HepG2 (cell line): ENCODE measurements at regions not wholly inside any gene's neighbourhood (a gene's known extent, or its start where the extent isn't known, plus 50 kb on each side); places are given as distances from the start of the nearest gene placed in this dataset.

Experiments
- ATAC-seq: fragments of 200-7000 bp; cut with Tn5 transposase; 3 replicates; pipeline ENCODE4 v1.9.1; 2020; ENCODE audit warnings: mild to moderate bottlenecking, moderate library complexity
- BruUV-seq: library from RNA; stranded (reverse); fragments of 400-500 nt; replicated peaks from 2 replicates; lab custom pipeline; 2021; lab: Mats Ljungman, UMichigan
- CTCF ChIA-PET: fragments of 300-600 bp; formaldehyde crosslinking; extraction: SDS; loops from one replicate; lab custom pipeline; 2021; ENCODE audit warnings: low total read pairs, inconsistent platforms, low intra/inter-chr PET ratio; lab: Yijun Ruan, JAX
- POLR2A ChIA-PET: fragments of 350-600 bp; sonication (Branson Sonifier 250); formaldehyde crosslinking; loops from one replicate; lab custom pipeline; 2020; ENCODE audit warnings: antibody characterized with exemption, inconsistent platforms; lab: Yijun Ruan, JAX
- DNase-seq: peaks from one replicate; pipeline ENCODE4 v3.0.0-alpha.2; 2015; ENCODE audit warnings: low spot score
- FAIRE-seq: peaks from 3 replicates; lab custom pipeline; 2011; peaks lifted over from hg19 to GRCh38; lab: Jason Lieb, UNC
- H2AFZ ChIP-seq: one replicate; pipeline ENCODE4 v1.6.1; 2011; ENCODE audit warnings: low read length, inconsistent platforms
- H3K27ac ChIP-seq: fragments of 300-600 bp; 3 replicates; pipeline ENCODE4 v1.8.0; 2011; ENCODE audit warnings: mixed run types, mild to moderate bottlenecking, mixed read lengths, low read length, inconsistent platforms; ENCODE audit not compliant: insufficient read depth; ENCODE audit errors: extremely low read length
- H3K27me3 ChIP-seq, 2 experiments: fragments of 200-600 bp in 1 of 2; 2 replicates in 1 of 2; 3 replicates in 1 of 2; pipeline versions ENCODE4 v1.6.0 to v1.8.0; 2011; ENCODE audit warnings: low read length in 2 of 2, mild to moderate bottlenecking in 2 of 2, moderate library complexity in 2 of 2, inconsistent platforms in 1 of 2; ENCODE audit not compliant: insufficient read depth in 2 of 2, control insufficient read depth in 1 of 2
- H3K36me3 ChIP-seq, 2 experiments: fragments of 200-600 bp in 1 of 2; replicated peaks in 1 of 2; 2 replicates in 1 of 2; 3 replicates in 1 of 2; pipeline versions ENCODE4 v1.5.1 to v1.8.0; 2011; ENCODE audit warnings: low read length in 2 of 2, inconsistent platforms in 1 of 2; ENCODE audit not compliant: insufficient read depth in 2 of 2, control insufficient read depth in 1 of 2
- H3K4me1 ChIP-seq: 2 replicates; pipeline ENCODE4 v1.5.1; 2012; ENCODE audit warnings: low read length, inconsistent platforms; ENCODE audit not compliant: insufficient read depth
- H3K4me2 ChIP-seq: 2 replicates; pipeline ENCODE4 v1.6.0; 2011; ENCODE audit warnings: low read depth, low read length, inconsistent platforms
- H3K4me3 ChIP-seq, 3 experiments: fragments of 200-600 bp in 1 of 3; sonication (generic), shearing (Covaris generic) in 1 of 3; replicated peaks in 1 of 3; 2 replicates each; pipeline ENCODE4 v1.5.1; 2011 to 2016; ENCODE audit warnings: low read length in 3 of 3, inconsistent platforms in 2 of 3, low read depth in 2 of 3, mild to moderate bottlenecking in 2 of 3, control low read depth in 1 of 3, mixed read lengths in 1 of 3; ENCODE audit not compliant: insufficient read depth in 1 of 3
- H3K79me2 ChIP-seq: one replicate; pipeline ENCODE4 v1.6.1; 2011; ENCODE audit warnings: low read length, inconsistent platforms; ENCODE audit not compliant: insufficient read depth
- H3K9ac ChIP-seq: 2 replicates; pipeline ENCODE4 v1.6.0; 2011; ENCODE audit warnings: mild to moderate bottlenecking, low read depth, low read length, inconsistent platforms; ENCODE audit not compliant: insufficient read depth
- H3K9me3 ChIP-seq: 2 replicates; pipeline ENCODE4 v1.5.1; 2012; ENCODE audit warnings: mild to moderate bottlenecking, low read length
- H4K20me1 ChIP-seq: 2 replicates; pipeline ENCODE4 v1.6.0; 2011; ENCODE audit warnings: inconsistent platforms, mild to moderate bottlenecking, low read length, moderate library complexity; ENCODE audit not compliant: insufficient read depth
- PAX8 ChIP-seq: sonication (generic); formaldehyde crosslinking; IDR thresholded peaks from 2 replicates; pipeline ENCODE4 v1.8.0; 2022; ENCODE audit warnings: mild to moderate bottlenecking, missing genetic modification reagents, borderline replicate concordance
- SMARCE1 ChIP-seq: fragments of 450-650 bp; IDR thresholded peaks from 2 replicates; pipeline ENCODE4 v1.6.1; 2017; ENCODE audit warnings: borderline replicate concordance
- SPEN ChIP-seq: sonication (generic); formaldehyde crosslinking; IDR thresholded peaks from 2 replicates; pipeline ENCODE4 v1.5.1; 2020; ENCODE audit warnings: low read depth, mild to moderate bottlenecking, missing genetic modification reagents
- THAP11 ChIP-seq: IDR thresholded peaks from 2 replicates; pipeline ENCODE4 v1.6.1; 2016; ENCODE audit warnings: missing biosample characterization, missing genetic modification reagents
- WIZ ChIP-seq: sonication (generic); formaldehyde crosslinking; IDR thresholded peaks from 2 replicates; pipeline ENCODE4 v1.5.1; 2020; ENCODE audit warnings: mild to moderate bottlenecking, missing genetic modification reagents
- ZBTB25 ChIP-seq: IDR thresholded peaks from 2 replicates; pipeline ENCODE4 v1.6.1; 2018; ENCODE audit warnings: missing genetic modification reagents
- ZHX2 ChIP-seq, 2 experiments: sonication (generic) in 1 of 2; formaldehyde crosslinking in 1 of 2; IDR thresholded peaks; 2 replicates each; pipeline versions ENCODE4 v1.6.1 to v1.9.0; 2014 to 2022; ENCODE audit warnings: antibody characterized with exemption in 1 of 2, borderline replicate concordance in 1 of 2, inconsistent platforms in 1 of 2, low read depth in 1 of 2, missing genetic modification reagents in 1 of 2
- ZNF704 ChIP-seq: sonication (generic); formaldehyde crosslinking; IDR thresholded peaks from 2 replicates; pipeline ENCODE4 v1.8.1; 2023; ENCODE audit warnings: mild to moderate bottlenecking, inconsistent platforms, moderate library complexity, missing genetic modification reagents, borderline replicate concordance
- ZNF766 ChIP-seq: sonication (generic); formaldehyde crosslinking; IDR thresholded peaks from 2 replicates; pipeline ENCODE4 v1.5.0; 2020; ENCODE audit warnings: missing genetic modification reagents, borderline replicate concordance
- ZSCAN25 ChIP-seq: sonication (generic); formaldehyde crosslinking; IDR thresholded peaks from 2 replicates; pipeline ENCODE4 v1.8.0; 2022; ENCODE audit warnings: mild to moderate bottlenecking, missing genetic modification reagents
- ZSCAN29 ChIP-seq: sonication (generic); formaldehyde crosslinking; conservative IDR thresholded peaks from 2 replicates; pipeline ENCODE4 v1.4.0; 2020; ENCODE audit warnings: mild to moderate bottlenecking, missing genetic modification reagents
- WGBS: methylation state at CpG from one replicate; pipeline ENCODE4 v1.1.6; 2017; ENCODE audit warnings: low lambda C conversion rate; 5-methylcytosine and 5-hydroxymethylcytosine counted together
- in situ Hi-C: cut with HindIII; loops from 2 replicates; pipeline ENCODE4 v1.10.0; 2017; ENCODE audit warnings: low pct_unique_long_range_greater_than_20kb; ENCODE audit not compliant: extremely low pct_ligation_motif_present
- intact Hi-C: fragments of 100-400 bp; cut with micrococcal nuclease; formaldehyde crosslinking; loops from one replicate; pipeline ENCODE4 v1.10.0; 2022; ENCODE audit not compliant: unreplicated experiment

GRCh38 chr5:54692631-54693030, 175.1 kb downstream of the SNX18 start:
- BruUV-seq = no TSS peak
- no peak for FAIRE-seq
- Histone ChIP-seq H3K27ac (no peak overlapping the region), H3K4me2 (no peak overlapping the region), H2AFZ (no peak overlapping the region), H3K4me1 (no peaks in the 10 kb centered on the region), H4K20me1 (no peaks in the 10 kb centered on the region), H3K79me2 (no peaks in the 10 kb centered on the region), H3K9me3 (no peaks in the 10 kb centered on the region), H3K4me3 (no peak overlapping the region), H3K36me3 (no peaks in the 10 kb centered on the region), H3K9ac (no peak overlapping the region), H3K27me3 (no peaks in the 10 kb centered on the region; a peak in 1 of 5 replicates)
- ChIA-PET POLR2A (no interaction called here), CTCF (no interaction called here)
- DNase-seq = no peak
- no peak for ATAC-seq
- no peak for TF ChIP-seq ZNF766 (CRISPR knock-in tag)
- 0% methylated on average over 4 of the region's 4 CpGs for WGBS
- in situ Hi-C loops = no loop called here
- intact Hi-C loops = no loop called here

GRCh38 chr5:54691656-54692055, 174.1 kb downstream of the SNX18 start:
- WGBS = 19% methylated on average over 3 of the region's 3 CpGs
- FAIRE-seq (no peak), DNase-seq (no peak), ATAC-seq (no peak)
- in situ Hi-C loops = no loop called here
- H3K4me1 ChIP-seq = no peaks in the 10 kb centered on the region
- H4K20me1 ChIP-seq = no peaks in the 10 kb centered on the region
- CTCF ChIA-PET = no interaction called here
- intact Hi-C loops = no loop called here
- no peak overlapping the region for H3K4me3 ChIP-seq
- no peaks in the 10 kb centered on the region for H3K79me2 ChIP-seq
- no peaks in the 10 kb centered on the region for H3K9me3 ChIP-seq
- no peak overlapping the region for H2AFZ ChIP-seq
- no peaks in the 10 kb centered on the region; a peak in 1 of 5 replicates for H3K27me3 ChIP-seq
- no peak overlapping the region for H3K27ac ChIP-seq
- no peaks in the 10 kb centered on the region for H3K36me3 ChIP-seq
- POLR2A ChIA-PET = no interaction called here
- no peak overlapping the region for H3K4me2 ChIP-seq
- H3K9ac ChIP-seq = no peak overlapping the region
- no TSS peak for BruUV-seq
- TF ChIP-seq SMARCE1 (no peak), PAX8 (CRISPR knock-in tag) (no peak), SPEN (no peak), ZHX2 (IDR thresholded peaks at IDR 0.05; ENCODE audit: low read depth) (no peak), ZHX2 (CRISPR knock-in tag; IDR thresholded peaks at IDR 0.05; ENCODE audit: borderline replicate concordance) (no peak), ZBTB25 (CRISPR knock-in tag) (no peak), THAP11 (CRISPR knock-in tag) (no peak), WIZ (no peak), ZSCAN29 (CRISPR knock-in tag) (no peak), ZNF704 (CRISPR knock-in tag) (no peak), ZSCAN25 (no peak)
